Pancreas (tissue), 10 donors: ENCODE measurements at regions not wholly inside any gene's neighbourhood (a gene's known extent, or its start where the extent isn't known, plus 50 kb on each side); places are given as distances from the start of the nearest gene placed in this dataset.

Experiments used
- ATAC-seq, 4 donors: fragments of 200-7000 bp; cut with Tn5 transposase; one replicate each; pipeline versions ENCODE4 v1.8.0 to v1.9.1; 2020; ENCODE audit warnings: mild to moderate bottlenecking in 4 of 4, moderate library complexity in 4 of 4
- DNase-seq, 6 donors: peaks; one replicate each; pipeline ENCODE4 v3.0.0-alpha.2; 2020
- FAIRE-seq: peaks from 2 replicates; lab custom pipeline; 2012; peaks lifted over from hg19 to GRCh38; lab: Jason Lieb, UNC
- H3K27ac ChIP-seq, 4 donors: fragments of 200-600 bp; sonication (generic); 1 replicate in 3 of 4; 2 replicates in 1 of 4; pipeline versions ENCODE4 v1.5.0 to v1.8.0; 2020
- H3K27me3 ChIP-seq, 4 donors: fragments of 200-600 bp; one replicate each; pipeline ENCODE4 v1.8.0; 2021
- H3K36me3 ChIP-seq, 3 donors: fragments of 200-600 bp; sonication (generic) in 1 of 3; one replicate each; pipeline versions ENCODE4 v1.5.0 to v1.8.0; 2020 to 2021
- H3K4me1 ChIP-seq, 3 donors: fragments of 200-600 bp; one replicate each; pipeline ENCODE4 v1.8.0; 2021
- H3K4me3 ChIP-seq, 4 donors: fragments of 200-600 bp; sonication (generic) in 2 of 4; one replicate each; pipeline versions ENCODE4 v1.5.0 to v1.8.0; 2020 to 2021
- H3K9me3 ChIP-seq, 4 donors: fragments of 200-600 bp; one replicate each; pipeline ENCODE4 v1.8.0; 2021
- WGBS, 2 donors: extraction: QIAGEN DNeasy Blood & Tissue Kit; methylation state at CpG; one replicate each; pipeline ENCODE4 v1.1.7; 2013; 5-methylcytosine and 5-hydroxymethylcytosine counted together
- intact Hi-C, 3 donors: fragments of 100-400 bp; cut with DNase I; formaldehyde crosslinking; loops; one replicate each; pipeline versions ENCODE4 v1.11.1 to v1.14.2; 2022
- TF ChIP-seq, protein P1 (sequence below), 4 donors: fragments of 200-600 bp; sonication (generic) in 3 of 4; IDR thresholded peaks; one replicate each; pipeline versions ENCODE4 v1.5.0 to v1.8.0; 2021; ENCODE audit warnings: antibody characterized with exemption in 4 of 4
- donor health status: healthy with polysubstance abuse.
- donor health status: DM: no; HTN: no; CAD: no; lungs with moderate emphysema.
- donor health status: DM: no; HTN: no; CAD: no.
- donor health status: control.
- donor health status: control.
- donor health status: Bipolar disorder and iron deficiency.
- donor health status: DM: yes; HTN: yes; CAD: no.
- donor health status: DM: no; HTN: no; CAD: no.
- donor health status: DM: no; HTN: no; CAD: no.
- donor health status: DM: yes; HTN: yes; CAD: no.

DNA sequence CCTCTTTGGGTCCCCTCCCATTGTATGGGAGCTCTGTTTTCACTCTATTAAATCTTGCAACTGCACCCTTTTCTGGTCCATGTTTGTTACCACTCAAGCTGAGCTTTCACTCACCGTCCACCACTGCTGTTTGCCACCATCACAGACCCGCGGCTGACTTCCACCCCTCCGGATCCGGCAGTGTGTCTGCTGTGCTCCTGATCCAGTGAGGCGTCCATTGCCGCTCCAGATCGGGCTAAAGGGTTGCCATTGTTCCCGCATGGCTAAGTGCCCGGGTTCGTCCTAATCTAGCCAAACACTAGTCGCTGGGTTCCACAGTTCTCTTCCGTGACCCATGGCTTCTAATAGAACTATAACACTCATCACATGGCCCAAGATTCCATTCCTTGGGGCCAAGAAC, 157.2 kb downstream of the SEC16B start:
- WGBS, 2 donors = 87 to 93% methylated on average over 13 of the region's 13 CpGs

DNA sequence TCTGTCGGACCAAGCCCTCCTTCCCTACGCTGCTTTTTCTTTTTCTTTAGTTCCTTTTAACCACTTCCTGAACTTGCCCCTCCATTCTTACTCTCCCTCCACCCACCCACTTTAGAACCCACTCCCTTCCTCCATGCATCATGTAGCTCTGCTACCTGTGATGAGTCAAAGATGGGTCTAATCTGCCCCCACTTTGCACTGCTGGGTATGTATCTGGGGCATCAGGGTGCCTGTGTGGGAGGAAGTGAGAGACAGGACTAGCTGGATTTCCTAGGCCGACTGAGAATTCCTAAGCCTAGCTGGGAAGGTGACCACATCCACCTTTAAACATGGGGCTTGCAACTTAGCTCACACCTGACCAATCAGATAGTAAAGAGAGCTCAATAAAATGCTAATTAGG, 157.7 kb downstream of the SEC16B start:
- intact Hi-C loops = no loop called here
- FAIRE-seq (no peak), ATAC-seq (no peak), DNase-seq (no peak)
- no peak overlapping the region for H3K27ac ChIP-seq
- TF ChIP-seq, protein P1, sequence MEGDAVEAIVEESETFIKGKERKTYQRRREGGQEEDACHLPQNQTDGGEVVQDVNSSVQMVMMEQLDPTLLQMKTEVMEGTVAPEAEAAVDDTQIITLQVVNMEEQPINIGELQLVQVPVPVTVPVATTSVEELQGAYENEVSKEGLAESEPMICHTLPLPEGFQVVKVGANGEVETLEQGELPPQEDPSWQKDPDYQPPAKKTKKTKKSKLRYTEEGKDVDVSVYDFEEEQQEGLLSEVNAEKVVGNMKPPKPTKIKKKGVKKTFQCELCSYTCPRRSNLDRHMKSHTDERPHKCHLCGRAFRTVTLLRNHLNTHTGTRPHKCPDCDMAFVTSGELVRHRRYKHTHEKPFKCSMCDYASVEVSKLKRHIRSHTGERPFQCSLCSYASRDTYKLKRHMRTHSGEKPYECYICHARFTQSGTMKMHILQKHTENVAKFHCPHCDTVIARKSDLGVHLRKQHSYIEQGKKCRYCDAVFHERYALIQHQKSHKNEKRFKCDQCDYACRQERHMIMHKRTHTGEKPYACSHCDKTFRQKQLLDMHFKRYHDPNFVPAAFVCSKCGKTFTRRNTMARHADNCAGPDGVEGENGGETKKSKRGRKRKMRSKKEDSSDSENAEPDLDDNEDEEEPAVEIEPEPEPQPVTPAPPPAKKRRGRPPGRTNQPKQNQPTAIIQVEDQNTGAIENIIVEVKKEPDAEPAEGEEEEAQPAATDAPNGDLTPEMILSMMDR (IDR thresholded peaks at IDR 0.05) = no peak
- no peaks in the 10 kb centered on the region for H3K36me3 ChIP-seq
- WGBS, 2 donors = 72 to 86% methylated on average over 3 of the region's 3 CpGs
- no peaks in the 10 kb centered on the region for H3K4me1 ChIP-seq
- H3K9me3 ChIP-seq = no peaks in the 10 kb centered on the region
- no peaks in the 10 kb centered on the region for H3K27me3 ChIP-seq
- no peak overlapping the region for H3K4me3 ChIP-seq

More for the DNA sequence above, 157.2 kb downstream of the SEC16B start:
- no peaks in the 10 kb centered on the region for H3K36me3 ChIP-seq
- H3K27me3 ChIP-seq = no peaks in the 10 kb centered on the region
- DNase-seq (no peak), ATAC-seq (no peak), FAIRE-seq (no peak)
- intact Hi-C loops = no loop called here
- no peaks in the 10 kb centered on the region for H3K4me1 ChIP-seq
- TF ChIP-seq, protein P1 (IDR thresholded peaks at IDR 0.05) = no peak
- no peaks in the 10 kb centered on the region for H3K9me3 ChIP-seq
- H3K27ac ChIP-seq = no peak overlapping the region
- H3K4me3 ChIP-seq = no peak overlapping the region

DNA sequence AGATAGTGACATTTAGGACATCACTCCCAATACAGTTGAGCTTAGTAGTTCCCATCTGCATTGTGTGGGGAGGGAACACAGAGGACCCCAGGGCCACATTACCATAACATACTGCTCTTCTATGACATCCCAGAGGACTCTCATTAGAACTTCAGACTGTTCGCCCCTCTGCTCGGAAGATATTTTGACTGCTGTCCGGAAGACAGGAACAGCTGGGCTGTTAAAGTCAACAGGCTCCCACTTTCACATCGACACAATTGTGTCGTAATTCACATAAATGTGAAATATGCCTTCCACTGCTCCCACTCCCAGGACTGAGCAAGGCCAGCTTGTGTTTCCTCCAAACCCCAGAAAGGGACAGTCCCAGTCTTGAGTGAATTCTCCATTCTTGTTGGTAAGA, 158.4 kb downstream of the SEC16B start:
- ATAC-seq (no peak), FAIRE-seq (no peak), DNase-seq (no peak)
- H3K27me3 ChIP-seq = no peaks in the 10 kb centered on the region
- no peaks in the 10 kb centered on the region for H3K36me3 ChIP-seq
- TF ChIP-seq, protein P1 (IDR thresholded peaks at IDR 0.05) = no peak
- no peaks in the 10 kb centered on the region for H3K4me1 ChIP-seq
- no peak overlapping the region for H3K4me3 ChIP-seq
- WGBS, 2 donors = 83 to 86% methylated on average over 5 of the region's 5 CpGs
- intact Hi-C loops = no loop called here
- H3K27ac ChIP-seq = no peak overlapping the region
- H3K9me3 ChIP-seq = no peaks in the 10 kb centered on the region

DNA sequence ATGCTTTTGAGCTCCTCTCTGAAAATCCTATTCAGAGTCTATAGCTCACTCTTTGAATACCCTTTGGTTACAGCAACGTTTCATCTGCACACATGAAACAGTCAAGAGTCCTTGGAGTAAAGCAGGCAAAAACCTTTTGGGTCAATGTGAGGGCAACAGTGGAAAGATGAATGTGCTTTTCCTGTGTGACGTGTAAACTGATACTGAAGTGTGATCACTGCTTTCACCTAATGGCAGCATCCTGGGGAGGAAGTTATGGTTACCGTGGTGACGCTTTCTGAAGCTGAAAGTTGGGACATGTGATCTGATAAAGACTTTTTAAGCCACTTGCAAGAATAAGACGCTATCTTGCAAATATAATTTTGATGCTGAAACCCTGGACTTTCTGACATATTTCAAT, 160.0 kb downstream of the SEC16B start:
- Histone ChIP-seq H3K4me1 (no peaks in the 10 kb centered on the region), H3K27me3 (no peaks in the 10 kb centered on the region), H3K36me3 (no peaks in the 10 kb centered on the region), H3K4me3 (no peak overlapping the region), H3K27ac (no peak overlapping the region), H3K9me3 (no peaks in the 10 kb centered on the region)
- FAIRE-seq = no peak
- no peak for ATAC-seq
- TF ChIP-seq, protein P1 (IDR thresholded peaks at IDR 0.05) = no peak
- no peak for DNase-seq
- intact Hi-C loops = no loop called here
- 64% methylated on average over 5 of the region's 5 CpGs for WGBS, 2 donors

DNA sequence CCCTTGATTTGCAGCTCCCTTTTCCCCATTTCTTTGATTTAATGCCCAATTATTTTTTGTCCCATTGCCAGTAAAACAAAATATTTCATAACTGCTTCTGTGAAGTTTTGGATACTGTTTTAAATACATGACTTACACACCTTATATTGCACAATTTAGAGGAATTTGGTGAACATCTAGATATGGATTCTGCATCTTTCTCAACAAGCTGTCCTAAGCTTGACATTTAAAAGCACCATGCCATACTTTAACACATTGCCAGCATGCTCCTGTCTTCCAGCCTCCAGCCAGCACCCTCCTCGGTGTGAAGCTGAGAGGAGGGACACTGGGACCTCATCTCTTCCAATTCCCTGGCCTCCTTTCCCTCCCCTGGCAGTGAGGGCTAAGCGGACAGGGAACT, 167.6 kb downstream of the SEC16B start:
- Histone ChIP-seq H3K27me3 (no peaks in the 10 kb centered on the region), H3K36me3 (no peaks in the 10 kb centered on the region), H3K9me3 (no peaks in the 10 kb centered on the region), H3K4me1 (no peaks in the 10 kb centered on the region), H3K27ac (no peak overlapping the region), H3K4me3 (no peak overlapping the region)
- WGBS, 2 donors = 65 to 73% methylated on average over 2 of the region's 2 CpGs
- FAIRE-seq (no peak), DNase-seq (no peak), ATAC-seq (no peak)
- intact Hi-C loops = no loop called here
- TF ChIP-seq, protein P1 (IDR thresholded peaks at IDR 0.05) = no peak
